Stimulated activated CD4-positive, alpha-beta T cell treated with anti-CD3 and anti-CD28 coated beads, Interleukin-1b, Interleukin-23, amount 100 ng/mL, for 1 hour (primary cell): ENCODE measurements at regions not wholly inside any gene's neighbourhood (a gene's known extent, or its start where the extent isn't known, plus 50 kb on each side); places are given as distances from the start of the nearest gene placed in this dataset.

Experiments
- DNase-seq, 2 donors: peaks; one replicate each; pipeline ENCODE4 v3.0.0-alpha.2; 2020; ENCODE audit warnings: low read depth in 2 of 2

GRCh38 chr6:148103436-148103835, 239.2 kb upstream of the SASH1 start:
- no peak for DNase-seq

GRCh38 chr6:148104131-148104530, 238.5 kb upstream of the SASH1 start:
- DNase-seq, result no peak

GRCh38 chr6:148105695-148106094, 236.9 kb upstream of the SASH1 start:
- DNase-seq, result no peak

DNA sequence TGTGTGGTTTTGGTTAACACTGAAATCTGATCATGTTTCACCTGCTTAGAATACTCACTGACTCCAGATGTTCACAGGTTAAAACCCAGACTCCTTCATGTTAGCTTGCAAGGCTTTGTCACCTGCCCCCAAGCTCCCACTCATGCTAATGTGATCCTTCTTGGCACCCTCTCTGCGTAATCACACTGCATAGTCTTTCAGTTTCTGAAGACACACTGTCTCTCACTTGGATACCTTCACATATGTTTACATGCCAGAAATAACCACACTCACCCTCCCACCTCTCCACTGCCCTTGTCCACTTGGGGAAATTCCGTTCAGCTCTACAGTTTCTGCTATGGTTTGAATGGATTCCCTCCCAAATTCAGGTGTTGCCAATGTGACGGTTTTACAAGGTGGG, 234.7 kb upstream of the SASH1 start:
- no peak for DNase-seq

DNA sequence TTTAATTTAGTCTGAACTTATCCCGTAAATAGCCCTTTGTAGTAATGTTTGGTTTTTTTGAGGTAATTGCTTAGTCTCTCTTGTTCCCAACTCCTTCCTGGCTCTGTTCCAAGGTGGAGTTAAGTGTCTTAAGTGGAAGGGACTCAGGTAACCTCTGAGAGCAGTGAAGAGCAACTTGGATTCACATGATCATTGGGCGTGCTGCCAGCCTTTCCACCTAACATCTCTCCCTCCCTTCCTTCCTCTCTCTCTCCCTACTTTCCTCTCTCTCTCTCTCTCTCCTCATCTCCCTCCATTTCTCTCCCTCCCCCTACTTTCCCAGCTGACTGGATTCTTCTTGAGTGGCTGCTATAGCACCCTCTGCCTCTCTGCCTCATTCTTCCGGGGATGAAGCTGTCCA, 232.9 kb upstream of the SASH1 start:
- DNase-seq, result no peak

DNA sequence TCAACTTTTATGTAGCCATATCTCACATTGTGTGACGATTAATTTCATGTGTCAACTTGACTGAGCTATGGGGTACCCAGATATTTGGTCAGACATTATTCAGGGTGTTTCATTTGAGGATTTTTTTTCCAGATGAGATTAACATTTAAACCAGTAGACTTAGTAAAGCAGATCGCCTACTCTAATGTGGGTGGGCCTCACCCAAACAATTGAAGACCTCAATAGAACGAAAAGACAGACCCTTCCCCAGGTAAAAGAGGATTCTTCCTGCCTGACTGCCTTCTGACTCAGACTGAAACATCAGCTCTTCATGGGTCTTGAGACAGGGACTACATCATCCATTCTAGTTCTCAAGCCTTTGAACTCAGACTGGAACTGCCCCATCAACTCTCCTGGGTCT, 231.7 kb upstream of the SASH1 start:
- no peak for DNase-seq

- no peak for DNase-seq
Measured at GRCh38 chr6:148112851-148113319, 229.8 kb upstream of the SASH1 start.

- DNase-seq, result no peak
Measured at GRCh38 chr6:148116001-148116400, 226.6 kb upstream of the SASH1 start.

GRCh38 chr6:148118244-148118643, 224.4 kb upstream of the SASH1 start:
- no peak for DNase-seq

DNA sequence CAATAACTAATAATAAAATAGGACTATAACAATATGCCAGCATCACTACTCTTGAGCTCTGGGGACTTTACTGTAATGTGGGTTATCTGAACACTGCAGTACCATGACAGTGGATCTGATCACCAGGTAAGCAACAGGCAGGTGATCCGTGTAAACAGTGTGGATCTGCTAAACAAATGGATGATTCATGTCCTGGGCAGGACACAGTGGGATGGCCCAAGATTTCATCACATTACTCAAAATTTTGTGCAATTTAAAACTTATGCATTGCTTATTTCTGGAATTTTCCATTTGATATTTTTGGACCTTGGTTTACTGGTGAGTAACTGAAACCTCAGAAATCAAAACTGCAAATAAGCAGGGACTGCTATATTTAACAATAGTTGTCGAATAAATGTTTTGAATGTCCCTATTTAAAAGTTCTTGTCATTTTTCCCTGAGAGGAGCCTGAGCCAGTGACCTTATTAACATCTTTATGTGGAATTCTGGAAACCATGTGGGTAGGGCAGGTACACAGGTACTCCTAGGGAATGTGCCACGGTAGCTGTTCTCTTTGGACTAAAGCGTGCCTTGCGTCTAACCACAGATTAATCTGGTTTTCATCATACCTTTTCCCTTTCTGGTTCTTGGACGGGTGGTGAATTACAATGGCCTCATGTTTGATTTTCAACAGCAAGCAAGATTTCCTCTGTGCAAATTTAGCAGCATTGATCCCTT, 214.5 kb upstream of the SASH1 start:
- no peak for DNase-seq

DNA sequence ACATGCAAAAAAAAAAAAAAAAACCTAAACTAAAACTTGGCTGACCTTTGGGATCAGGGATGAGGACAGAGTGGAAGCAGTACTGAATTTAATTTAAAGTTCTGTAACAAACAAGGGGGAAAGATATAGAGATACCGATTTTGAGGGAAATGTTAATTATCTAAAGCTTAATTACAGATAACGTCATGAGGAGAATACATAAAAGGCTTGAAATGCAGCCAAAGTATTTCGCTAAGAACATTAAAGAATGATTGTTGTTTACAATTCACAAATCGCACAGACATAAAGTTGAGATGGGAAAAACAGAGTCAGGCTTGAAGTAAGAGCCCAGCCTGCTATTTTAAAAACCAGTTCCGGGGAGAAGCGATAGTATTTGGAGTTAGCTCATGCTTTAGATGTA, 208.0 kb upstream of the SASH1 start:
- DNase-seq, result no peak

DNA sequence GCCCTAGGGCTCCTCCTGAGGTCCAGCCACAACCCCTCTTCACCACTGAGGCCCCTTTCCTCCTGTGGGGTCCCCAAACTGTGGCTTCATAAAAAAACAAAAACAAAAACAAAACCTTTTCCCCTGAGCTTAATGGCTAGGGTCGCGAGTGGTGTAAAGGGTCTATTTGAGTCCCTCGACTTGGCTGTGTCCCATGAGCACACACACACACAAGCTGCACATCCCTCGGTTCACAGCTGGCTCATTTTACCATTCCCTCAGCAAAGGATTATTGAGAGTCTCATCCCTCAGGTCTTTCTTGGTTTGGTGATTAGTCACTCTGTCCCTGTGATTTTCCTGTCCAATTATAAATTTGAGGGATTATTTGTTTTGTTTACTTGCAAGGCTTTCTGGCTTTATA, 206.1 kb upstream of the SASH1 start:
- no peak for DNase-seq

- no peak for DNase-seq
Measured at GRCh38 chr6:148137652-148138051, 205.0 kb upstream of the SASH1 start.

- no peak for DNase-seq
Measured at GRCh38 chr6:148138573-148138972, 204.1 kb upstream of the SASH1 start.

- DNase-seq, result no peak
Measured at GRCh38 chr6:148140772-148141557, 201.7 kb upstream of the SASH1 start.

DNA sequence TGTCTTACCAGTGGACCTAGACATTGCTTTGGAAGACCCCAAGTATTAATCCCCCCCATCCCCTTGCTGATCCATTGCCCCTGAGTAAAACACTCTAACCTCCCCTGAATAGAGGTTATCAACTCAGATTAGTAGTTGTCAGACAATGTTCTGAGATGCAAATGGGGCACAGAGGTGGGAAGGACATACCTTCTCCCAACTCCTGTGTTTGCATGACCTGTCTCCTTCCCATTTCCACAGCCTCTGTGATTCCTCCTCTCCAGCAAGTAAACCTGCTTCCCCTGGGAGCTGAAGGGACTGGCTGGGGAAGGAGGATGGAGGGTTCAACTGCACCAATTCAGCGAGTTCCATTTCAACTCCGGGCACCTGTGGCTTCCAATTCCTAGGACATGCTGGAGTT, 199.8 kb upstream of the SASH1 start:
- DNase-seq, result no peak

DNA sequence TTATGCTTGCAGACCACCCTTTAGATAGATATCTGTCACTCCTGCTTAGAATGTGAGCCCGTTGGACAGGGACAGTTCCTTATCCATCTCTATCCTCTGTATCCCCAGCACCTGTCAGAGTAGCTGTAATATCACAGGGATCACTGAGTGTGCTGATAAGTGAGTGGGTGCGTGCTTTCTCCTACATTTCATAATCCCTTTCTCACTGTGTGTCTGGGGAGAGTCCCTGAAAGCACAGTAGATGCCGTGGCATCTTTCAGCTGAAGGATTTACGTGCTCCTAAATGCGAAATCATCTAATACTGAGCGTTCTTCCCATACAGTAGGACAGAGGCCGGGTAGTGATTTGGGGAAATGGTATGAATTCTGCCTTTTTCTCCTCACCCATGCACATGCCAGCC, 198.9 kb upstream of the SASH1 start:
- no peak for DNase-seq

GRCh38 chr6:148144917-148145521, 197.6 kb upstream of the SASH1 start:
- DNase-seq, result peak in 1 of 2 donors; percentile 49

- DNase-seq, result peak in 1 of 2 donors; percentile 22
Measured at GRCh38 chr6:148146717-148147462, 195.7 kb upstream of the SASH1 start.

DNA sequence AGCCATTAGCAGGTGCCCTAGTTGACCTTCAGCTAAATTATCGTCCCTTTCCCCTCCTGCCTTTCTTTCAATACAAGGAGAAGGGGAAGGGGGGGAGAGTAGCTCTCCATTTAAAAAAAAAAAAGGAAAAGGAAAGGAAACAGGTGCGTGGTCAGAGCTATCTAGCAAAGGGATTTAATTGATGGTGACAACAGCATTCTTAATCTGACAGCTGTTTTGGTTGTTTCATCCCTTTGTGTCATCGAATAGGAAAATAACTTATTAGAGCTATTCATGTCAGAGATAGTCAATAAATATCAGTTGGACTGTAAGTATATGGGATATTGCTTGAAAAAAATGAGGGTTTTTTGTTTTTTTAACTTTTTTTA, 195.2 kb upstream of the SASH1 start:
- DNase-seq, result no peak

DNA sequence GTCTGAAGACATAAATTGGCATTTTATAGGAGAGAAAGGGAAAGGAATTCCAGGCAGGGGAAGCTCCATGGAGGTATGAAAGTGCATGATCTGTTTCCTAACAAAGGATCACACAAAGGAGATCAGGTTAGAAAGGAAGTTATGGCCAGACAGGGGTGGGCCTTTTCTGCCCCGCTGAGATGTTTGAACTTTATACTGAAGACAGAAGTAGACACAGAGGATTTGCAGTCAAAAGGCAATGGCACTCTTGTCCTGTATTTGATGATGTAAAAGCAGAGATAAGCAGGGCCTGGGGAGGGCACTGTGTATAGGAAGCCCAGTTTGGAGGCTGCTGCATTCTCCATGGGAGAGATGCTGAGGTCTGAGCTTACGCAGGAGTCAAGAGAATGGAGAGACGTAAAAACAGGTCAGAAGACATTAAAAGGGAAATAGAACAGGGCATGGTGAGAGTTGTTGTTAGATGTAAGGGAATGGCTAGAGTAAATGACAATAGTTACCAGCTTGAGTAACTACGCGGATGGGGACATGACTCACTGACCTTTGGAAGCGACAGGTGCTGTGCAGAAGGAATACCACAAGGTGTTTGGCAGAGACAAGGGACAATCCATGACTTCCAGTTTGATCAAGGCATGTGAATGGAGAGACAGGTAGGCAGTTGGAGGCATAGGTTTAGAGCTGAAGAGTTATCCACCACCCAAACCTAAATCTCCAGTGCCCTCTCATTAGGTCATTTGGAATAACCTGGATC, 190.6 kb upstream of the SASH1 start:
- no peak for DNase-seq
